ENCODE measurements at regions not wholly inside any gene's neighbourhood (a gene's known extent, or its start where the extent isn't known, plus 50 kb on each side); places are given as distances from the start of the nearest gene placed in this dataset.

DNA sequence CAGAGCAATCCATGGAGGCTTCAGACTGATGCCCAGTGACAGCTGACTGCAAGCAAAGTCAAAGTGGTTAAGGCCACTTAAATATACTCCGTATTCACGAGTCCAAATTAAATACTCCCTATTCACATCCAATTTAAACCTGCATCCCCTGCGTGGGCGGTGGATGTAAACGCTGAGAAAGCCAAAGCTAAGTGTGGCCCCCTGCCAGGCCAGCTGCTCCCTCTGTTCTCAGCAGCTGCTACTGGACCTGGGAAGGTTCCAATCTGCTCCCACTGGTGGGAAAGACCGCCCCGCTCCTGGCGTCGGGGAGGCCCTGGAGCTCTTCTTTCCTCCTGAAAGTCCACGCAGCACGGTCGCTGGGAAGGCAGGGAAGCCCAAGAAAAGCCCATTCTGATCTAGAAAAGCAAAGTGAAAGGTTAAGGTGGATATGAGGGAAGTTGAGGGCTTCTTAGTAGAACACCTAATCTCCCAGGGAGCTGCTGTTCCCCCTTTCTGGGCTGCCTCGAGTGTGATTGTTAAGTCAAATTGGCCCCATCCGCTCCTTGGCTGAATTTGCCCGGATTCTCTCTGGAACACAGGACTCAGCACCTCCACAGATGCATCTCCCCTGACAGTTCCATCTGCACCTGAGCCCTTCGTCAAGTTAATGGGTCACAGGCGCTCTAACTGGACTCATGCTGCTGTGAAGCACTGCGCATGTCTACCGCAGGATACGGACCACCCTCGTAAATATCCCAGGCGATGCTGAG is 205.5 kb downstream of the USP12 start:
- DNase-seq, result no peak

- DNase-seq, result no peak
Observed at GRCh38 chr13:26964278-26965250, 204.0 kb upstream of the GPR12 start.

- DNase-seq, result no peak
Observed at GRCh38 chr13:26962671-26963070, 202.1 kb upstream of the GPR12 start.

DNA sequence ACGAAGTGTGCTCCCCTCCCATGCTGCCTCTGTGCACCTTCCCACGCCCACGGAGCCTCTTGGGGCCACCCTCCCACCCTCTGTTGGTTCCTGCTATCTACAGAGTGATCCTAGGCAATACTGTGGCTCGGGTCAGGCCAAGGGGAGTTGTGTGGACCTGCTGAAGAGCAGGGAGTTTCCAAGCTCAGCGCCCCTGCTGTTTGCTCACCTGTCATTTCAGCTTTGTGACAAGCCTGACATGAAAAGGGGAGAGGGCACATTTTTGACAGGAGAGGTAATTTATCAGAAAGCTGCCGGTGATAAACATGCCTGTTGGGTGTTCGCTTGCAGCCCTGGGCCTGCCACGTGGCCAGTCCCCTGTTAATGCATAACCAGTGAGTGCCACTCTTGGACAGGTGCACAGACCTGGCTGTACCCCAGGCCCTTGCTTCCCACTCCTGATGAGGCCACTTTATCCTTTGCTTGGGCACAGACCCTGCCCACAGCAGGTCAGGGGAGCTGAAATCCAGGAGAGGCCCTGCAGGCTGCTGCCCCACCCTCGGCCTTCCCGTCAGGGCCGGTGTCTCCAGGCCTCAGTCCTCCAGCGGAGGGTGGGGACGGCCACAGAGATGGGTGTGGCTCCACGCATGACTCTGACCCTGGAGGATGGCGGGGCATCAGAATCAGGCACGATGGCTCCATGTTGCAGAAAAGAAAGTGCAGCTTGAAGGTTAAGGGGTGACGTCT is 201.5 kb upstream of the GPR12 start:
- DNase-seq, result no peak

DNA sequence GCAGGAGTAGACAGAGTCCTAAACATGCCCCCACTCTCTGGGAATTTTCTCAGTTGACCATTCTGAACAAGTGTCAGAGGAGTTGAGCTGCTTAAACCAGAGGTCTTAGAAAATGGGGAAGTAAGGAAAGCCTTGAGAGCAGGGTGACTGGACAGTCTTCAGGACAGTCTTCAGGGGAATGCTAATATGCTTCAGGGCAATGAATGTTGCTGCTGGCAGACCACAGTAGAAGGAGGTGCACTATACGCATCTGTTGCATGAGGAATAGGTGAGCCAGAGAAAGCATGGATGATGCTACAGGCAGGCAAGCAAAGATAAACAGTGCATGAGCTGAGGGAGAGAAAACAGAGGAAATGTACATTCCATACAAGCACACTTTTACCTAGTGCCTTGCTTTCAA is 196.6 kb upstream of the GPR12 start:
- DNase-seq, result no peak

DNA sequence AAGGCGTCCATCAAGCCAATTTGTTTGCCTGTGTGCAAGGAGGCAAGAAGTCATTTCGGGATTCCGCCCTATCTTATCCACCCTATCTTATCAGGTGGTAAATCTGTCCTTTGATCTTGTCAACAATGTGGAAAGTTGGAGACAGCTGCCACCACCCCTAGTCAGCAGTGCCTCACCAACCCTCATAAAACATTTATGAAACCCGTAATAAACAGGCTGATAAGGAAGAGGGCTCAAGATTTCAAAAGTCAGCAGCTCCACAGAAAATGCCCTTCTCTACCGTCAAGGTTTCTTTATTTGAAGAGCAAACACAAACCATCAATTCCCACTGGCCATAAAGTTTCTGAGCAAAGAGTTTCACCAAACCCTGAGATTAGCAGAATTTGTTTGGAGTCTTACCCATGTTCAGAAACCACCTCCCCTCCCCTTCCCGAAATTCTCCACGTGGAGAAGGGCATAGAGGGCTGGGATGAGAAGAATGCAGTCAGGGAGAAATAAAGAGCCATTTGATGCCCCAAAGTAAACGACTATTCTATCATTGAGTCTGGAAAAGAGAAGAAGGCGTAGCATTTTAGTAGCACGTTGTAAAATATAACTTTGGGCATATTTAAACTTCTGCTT is 196.0 kb upstream of the GPR12 start:
- no peak for DNase-seq

- no peak for DNase-seq
Observed at GRCh38 chr13:26954976-26955375, 194.4 kb upstream of the GPR12 start.

DNA sequence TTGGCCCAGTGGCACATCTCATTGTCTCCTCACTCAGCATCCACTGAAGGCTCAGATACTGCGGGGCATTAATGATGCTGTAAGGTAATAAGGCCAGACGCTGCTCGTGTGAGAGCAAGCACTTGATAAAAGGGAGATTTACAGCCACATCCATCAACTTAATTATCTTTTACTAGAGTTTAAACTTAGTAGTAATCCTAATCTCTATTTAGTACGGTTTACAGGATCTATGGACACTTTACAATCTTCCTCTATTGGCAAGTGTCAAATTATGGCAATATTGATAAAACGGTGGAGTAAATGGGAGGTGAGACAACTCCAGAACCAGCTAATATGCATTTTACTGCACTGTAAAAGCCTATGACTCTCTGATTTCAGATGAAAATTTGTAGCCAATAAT is 192.7 kb upstream of the GPR12 start:
- no peak for DNase-seq

DNA sequence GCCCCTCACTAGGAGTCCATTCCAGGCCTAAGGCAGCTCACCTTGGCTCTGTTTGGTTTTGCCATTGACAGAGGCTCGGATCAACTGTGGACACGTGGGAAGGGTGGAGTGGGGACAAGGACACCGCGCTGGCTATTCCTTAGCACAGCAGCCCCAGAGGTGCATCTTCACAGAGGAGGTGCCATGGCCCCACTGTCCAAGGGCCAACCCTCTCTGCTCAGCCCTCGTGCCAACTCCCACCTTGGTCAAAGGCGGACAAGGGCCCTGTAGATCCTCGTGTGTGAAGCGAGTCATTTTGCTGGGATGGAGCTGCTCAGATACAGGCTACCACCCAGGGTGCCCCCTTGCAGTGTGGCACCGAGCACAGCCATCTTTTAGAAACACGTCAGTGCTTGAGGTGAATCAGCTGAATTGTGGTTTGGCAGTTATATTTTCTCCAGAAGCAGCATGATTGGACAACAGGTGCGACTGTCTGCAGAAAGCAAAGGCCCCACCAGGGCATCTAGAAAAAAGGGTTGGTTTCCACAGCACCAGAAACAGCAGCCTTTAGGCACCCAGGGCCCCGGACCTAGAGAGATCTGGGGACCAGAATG is 192.1 kb upstream of the GPR12 start:
- DNase-seq, result no peak

- no peak for DNase-seq
Observed at GRCh38 chr13:26951581-26952177, 191.1 kb upstream of the GPR12 start.

DNA sequence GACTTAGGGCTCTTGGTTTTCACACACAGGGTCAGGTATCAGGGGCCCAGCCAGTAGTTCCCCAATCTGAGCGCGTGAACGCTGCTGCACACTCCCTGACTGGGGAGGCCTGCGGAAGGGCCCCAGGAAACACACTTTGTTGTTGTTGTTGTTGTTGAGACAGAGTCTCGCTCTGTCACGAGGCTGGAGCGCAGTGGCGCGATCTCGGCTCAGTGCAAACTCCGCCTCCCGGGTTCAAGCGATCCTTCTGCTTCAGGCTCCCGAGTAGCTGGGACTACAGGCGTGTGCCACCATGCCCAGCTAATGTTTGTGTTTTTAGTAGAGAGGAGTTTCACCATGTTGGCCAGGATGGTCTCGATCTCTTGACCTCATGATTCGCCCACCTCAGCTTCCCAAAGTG is 190.4 kb upstream of the GPR12 start:
- no peak for DNase-seq

DNA sequence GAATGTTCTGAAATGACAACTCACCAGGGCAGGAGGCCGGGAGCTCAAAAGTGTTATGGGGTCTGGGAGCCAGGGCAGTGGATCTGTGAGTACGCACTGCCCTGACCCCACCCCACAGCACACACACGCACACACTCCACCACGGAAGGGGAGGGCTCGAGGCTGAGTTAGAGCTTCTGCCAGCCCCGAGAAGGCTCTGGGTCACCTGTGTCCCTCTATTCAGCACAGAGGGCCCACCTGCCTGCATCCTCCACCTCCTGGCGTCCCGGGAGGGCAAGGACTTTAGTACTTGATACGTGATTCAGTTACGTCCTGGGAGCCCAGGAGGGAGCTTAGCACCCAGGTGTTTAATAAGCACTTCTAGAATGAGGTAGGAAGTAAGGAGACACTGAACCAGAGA is 190.0 kb upstream of the GPR12 start:
- no peak for DNase-seq

GRCh38 chr13:26949701-26950502 is 189.3 kb upstream of the GPR12 start:
- DNase-seq, result no peak

- no peak for DNase-seq
Observed at GRCh38 chr13:26948353-26948752, 187.8 kb upstream of the GPR12 start.

- DNase-seq, result peak in 1 of 2 experiments; percentile 4
Observed at GRCh38 chr13:26946684-26947343, 186.2 kb upstream of the GPR12 start.

GRCh38 chr13:26943748-26944147 is 183.2 kb upstream of the GPR12 start:
- no peak for DNase-seq

- DNase-seq, result no peak
Observed at GRCh38 chr13:26942184-26942583, 181.6 kb upstream of the GPR12 start.

GRCh38 chr13:26941345-26942174 is 181.0 kb upstream of the GPR12 start:
- DNase-seq, result no peak

DNA sequence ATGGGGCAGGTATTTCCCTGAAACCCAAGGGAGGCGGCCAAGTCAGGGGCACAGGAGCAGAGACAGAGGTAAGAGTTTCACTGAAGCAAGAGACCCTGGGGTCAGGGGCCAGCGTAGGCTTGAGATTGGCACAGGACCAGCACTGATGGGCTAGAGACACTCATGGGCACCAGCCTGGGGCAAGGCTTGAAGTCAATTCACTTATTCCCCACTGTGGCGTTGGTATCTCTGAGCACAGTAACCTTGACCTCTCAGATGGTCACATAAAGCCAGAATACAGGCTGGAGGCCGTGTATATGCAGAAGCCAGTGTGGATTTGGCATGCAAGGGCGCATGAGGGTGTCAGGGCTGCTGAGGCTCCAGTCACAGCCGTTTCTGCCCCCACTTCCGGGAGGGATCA is 173.5 kb upstream of the GPR12 start:
- DNase-seq, result no peak

DNA sequence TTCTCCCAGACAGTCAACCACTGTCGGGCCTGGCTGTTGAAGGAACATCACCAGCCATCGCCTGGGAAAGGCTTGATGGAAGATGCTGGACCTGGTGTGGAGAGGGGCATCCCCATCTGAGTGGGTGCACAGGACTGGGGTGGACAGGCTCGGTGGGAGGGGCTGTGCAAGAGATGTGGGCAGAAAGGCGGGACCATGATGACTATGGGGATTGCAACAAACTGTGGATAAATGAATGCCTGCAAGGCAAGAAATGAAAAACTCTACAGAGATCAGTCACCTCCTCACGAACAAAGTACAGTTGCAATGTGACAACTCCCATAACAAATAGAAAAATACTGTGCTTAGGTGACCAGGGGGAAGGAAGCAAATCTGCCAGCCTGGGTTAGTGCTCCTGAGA is 171.9 kb upstream of the GPR12 start:
- no peak for DNase-seq
